CD4-positive, alpha-beta T cell treated with Interleukin-12 subunit alpha and Interleukin-12 subunit beta, for 1 hour (primary cell): ENCODE measurements at regions not wholly inside any gene's neighbourhood (a gene's known extent, or its start where the extent isn't known, plus 50 kb on each side); places are given as distances from the start of the nearest gene placed in this dataset.
"Not testable (repeated sequence)": the region's sequence is repeated elsewhere in the genome, so short reads cannot be mapped to it uniquely, and the experiment has no call there.

Source experiments
- DNase-seq: peaks from one replicate; pipeline ENCODE4 v3.0.0-alpha.2; 2020

GRCh38 chr13:108074429-108074828, 140.9 kb downstream of the LIG4 start:
- DNase-seq, result not testable (repeated sequence)

GRCh38 chr13:108070925-108071324, 144.4 kb downstream of the LIG4 start:
- no peak for DNase-seq

- DNase-seq, result no peak
Measured at GRCh38 chr13:108070491-108070890, 144.8 kb downstream of the LIG4 start.

GRCh38 chr13:108069521-108070210, 145.7 kb downstream of the LIG4 start:
- DNase-seq, result no peak

- not testable (repeated sequence) for DNase-seq
Measured at GRCh38 chr13:108064372-108064771, 151.0 kb downstream of the LIG4 start.

- DNase-seq, result no peak
Measured at GRCh38 chr13:108060111-108060510, 155.2 kb downstream of the LIG4 start.

- DNase-seq, result no peak
Measured at GRCh38 chr13:108056278-108056677, 159.1 kb downstream of the LIG4 start.

GRCh38 chr13:108049211-108049610, 166.1 kb downstream of the LIG4 start:
- no peak for DNase-seq

GRCh38 chr13:108044954-108045353, 170.4 kb downstream of the LIG4 start:
- DNase-seq, result no peak

GRCh38 chr13:108042866-108043265, 172.5 kb downstream of the LIG4 start:
- DNase-seq, result not testable (repeated sequence)

- DNase-seq, result no peak
Measured at GRCh38 chr13:108037348-108037747, 178.0 kb downstream of the LIG4 start.

GRCh38 chr13:108036411-108036932, 178.9 kb downstream of the LIG4 start:
- no peak for DNase-seq

GRCh38 chr13:108034909-108035410, 180.4 kb downstream of the LIG4 start:
- DNase-seq, result no peak

- DNase-seq, result no peak
Measured at GRCh38 chr13:108033800-108034707, 181.3 kb downstream of the LIG4 start.

- DNase-seq, result no peak
Measured at GRCh38 chr13:108031865-108032264, 183.5 kb downstream of the LIG4 start.

- DNase-seq, result no peak
Measured at GRCh38 chr13:108030769-108031168, 184.6 kb downstream of the LIG4 start.

GRCh38 chr13:108026680-108027410, 188.5 kb downstream of the LIG4 start:
- DNase-seq, result no peak

GRCh38 chr13:108020027-108020426, 195.3 kb downstream of the LIG4 start:
- no peak for DNase-seq

- DNase-seq, result no peak
Measured at GRCh38 chr13:108018371-108018870, 196.9 kb downstream of the LIG4 start.

- no peak for DNase-seq
Measured at GRCh38 chr13:108006619-108007018, 208.7 kb downstream of the LIG4 start.

- no peak for DNase-seq
Measured at GRCh38 chr13:108005231-108005630, 210.1 kb downstream of the LIG4 start.

- DNase-seq, result no peak
Measured at GRCh38 chr13:108003626-108004025, 211.7 kb downstream of the LIG4 start.

GRCh38 chr13:108000998-108001397, 214.3 kb downstream of the LIG4 start:
- no peak for DNase-seq
